NCI-H524 treated with DMSO at 0.1 percent for 48 hours (cell line): ENCODE measurements at regions not wholly inside any gene's neighbourhood (a gene's known extent, or its start where the extent isn't known, plus 50 kb on each side); places are given as distances from the start of the nearest gene placed in this dataset.
"Not testable (repeated sequence)": the region's sequence is repeated elsewhere in the genome, so short reads cannot be mapped to it uniquely, and the experiment has no call there.

ENCODE experiments used
- DNase-seq: peaks from one replicate; lab custom pipeline; 2025; lab: John Stamatoyannopoulos, UW

DNA sequence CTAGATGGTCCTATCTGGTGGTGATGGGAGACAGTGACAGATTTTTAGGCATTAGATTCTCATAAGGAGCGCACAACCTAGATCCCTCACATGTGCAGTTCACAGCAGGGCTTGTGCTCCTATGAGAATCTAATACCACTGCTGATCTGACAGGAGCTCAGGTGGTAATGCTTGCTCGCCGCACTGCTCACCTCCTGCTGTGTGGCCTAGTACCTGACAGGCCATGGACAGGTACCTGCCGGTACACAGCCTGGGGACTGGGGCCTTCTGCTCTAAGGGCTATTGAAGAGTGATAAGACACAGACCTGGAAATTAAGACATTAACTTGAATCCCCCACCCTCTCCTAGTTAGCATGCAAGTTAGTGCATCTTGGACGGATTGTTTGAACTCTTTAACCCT, 64.4 kb downstream of the KLRB1 start:
- not testable (repeated sequence) for DNase-seq

DNA sequence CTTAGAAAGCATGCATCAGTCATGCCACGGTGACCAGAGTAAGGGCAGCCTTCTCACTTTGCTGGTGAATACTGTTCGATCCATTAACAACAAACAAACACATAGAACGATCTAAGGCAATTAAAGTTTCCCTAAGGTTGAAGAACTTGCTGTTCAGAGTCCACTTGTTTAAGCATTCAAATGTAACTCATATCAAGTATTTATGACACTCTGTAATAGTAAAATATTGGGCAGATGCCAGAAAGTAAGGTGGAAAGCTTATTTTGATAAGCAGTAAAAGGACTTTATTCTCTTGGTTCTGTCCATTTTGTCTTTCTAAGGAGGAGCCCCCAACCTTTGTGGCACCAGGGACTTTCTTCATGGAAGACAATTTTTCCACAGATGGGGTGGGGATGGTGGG, 64.9 kb downstream of the KLRB1 start:
- DNase-seq = not testable (repeated sequence)

DNA sequence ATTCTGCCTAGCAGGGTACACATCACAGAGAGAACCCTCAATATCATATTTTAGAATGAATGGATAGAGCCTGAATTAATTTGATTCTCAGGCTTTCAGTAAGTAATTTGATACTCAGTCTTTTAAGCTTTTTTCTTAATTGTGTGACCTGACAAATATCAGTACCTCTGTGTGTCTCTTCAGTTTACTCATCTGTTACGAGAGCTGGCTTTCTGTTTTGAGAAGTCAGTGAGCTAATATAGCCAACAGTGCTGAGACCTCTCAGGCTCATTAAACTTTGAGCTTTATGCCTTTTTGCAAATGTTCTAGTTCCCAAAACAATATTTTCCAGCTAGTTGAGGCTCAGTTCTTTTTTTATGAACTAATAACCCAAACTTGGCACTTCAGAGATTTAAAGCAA, 91.8 kb downstream of the KLRB1 start:
- not testable (repeated sequence) for DNase-seq

GRCh38 chr12:9512695-9513094, 95.0 kb downstream of the KLRB1 start:
- DNase-seq = not testable (repeated sequence)

DNA sequence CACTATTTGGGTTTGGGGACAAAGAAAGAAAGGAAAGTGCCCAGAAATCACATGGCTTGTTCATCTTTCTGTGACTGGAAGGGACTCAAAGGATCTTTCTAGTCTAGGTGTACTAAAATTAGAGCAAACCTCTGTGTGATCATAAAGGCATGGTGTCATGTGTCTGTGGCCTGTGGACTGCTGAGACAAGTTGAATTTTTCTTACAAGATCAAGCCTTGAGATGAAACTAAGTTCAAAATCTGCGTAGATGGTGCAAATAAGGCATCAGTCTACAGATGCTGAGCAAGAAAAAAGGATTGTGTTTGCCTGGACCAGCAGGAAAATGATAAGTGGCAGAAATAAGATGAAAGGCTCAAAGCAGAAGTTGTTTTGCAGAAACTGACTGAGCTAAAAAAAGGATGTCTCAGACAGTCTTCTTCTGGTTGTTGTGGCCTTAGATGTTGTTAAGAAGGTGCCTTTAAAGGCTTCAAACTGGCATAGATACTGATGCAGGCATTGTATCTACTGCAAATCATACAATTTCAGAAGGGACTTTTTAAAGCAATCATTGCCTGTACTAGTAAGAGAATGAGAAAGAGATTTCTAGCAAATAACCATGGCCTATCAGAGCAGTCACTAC, 97.2 kb downstream of the KLRB1 start:
- not testable (repeated sequence) for DNase-seq

DNA sequence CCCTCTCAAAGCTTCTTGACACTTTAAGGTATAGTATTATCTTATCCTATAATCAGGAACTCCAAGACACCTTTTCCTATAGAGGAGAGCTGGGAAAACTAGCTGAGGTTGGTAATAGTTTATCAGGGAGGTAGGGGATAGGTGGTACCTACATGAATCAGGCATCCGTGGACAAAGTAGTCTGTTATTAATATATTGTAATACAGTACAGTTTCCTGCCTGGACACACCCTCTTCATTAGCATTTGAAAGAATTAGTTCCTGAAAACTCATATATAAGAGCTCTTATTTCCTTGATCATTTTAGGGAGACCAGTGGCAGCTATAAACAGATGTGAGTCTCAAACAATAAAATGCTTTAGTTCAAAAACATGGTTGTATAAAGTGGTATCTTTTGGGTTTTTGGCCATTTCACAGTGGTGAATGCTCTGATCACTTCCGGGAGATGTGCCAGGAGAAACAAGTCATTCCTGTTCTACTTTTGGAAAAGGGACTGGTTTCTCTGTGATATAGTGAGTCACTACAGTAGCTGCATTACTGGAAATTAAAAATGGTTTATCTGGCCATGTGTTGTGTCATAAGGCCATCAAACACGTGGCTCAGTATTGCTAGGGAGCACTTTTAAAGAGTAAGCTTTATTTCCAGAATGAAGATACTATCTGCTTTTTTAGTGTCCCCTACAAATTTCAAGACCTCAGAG, 98.1 kb downstream of the KLRB1 start:
- DNase-seq = no peak

DNA sequence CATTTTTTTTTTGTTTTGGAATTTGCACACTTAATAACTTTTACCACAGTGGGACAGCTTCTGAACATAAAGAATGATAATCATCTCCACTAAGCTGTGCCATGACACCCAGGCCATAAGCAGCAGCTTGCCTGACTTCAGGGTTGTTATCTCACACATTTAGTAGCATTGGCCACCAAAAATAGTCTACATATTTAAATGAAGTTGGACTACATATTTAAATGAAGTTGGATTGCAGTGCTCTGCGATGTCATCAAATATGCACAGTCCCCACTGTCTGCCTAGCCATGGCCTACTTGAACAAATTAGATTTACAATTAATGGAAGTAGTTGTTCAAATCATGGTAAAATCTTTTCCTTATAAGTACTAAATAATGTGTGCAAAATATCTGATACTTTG, 101.0 kb downstream of the KLRB1 start:
- no peak for DNase-seq

GRCh38 chr12:9503384-9503783, 104.3 kb downstream of the KLRB1 start:
- not testable (repeated sequence) for DNase-seq

DNA sequence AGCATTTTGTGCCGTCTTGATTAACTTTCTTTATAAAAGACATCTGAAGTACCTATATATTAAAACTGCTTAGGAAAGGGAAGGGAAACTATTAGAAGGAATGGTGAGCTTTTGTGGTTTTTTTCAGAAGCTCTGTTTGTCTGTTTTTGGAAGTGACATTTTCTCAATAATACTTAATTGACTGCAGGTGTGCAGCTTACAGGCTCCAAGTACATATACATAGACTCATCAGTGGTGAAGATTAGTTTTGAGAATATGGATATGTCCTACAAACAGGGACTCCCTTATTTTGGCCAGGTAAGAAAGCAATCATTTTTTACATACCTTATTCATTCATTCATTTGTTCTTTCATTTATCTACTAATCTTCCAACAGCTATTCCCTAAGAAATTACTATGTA, 104.9 kb downstream of the KLRB1 start:
- DNase-seq = not testable (repeated sequence)

- DNase-seq = not testable (repeated sequence)
Observed at GRCh38 chr12:9493325-9493724, 114.4 kb downstream of the KLRB1 start.

DNA sequence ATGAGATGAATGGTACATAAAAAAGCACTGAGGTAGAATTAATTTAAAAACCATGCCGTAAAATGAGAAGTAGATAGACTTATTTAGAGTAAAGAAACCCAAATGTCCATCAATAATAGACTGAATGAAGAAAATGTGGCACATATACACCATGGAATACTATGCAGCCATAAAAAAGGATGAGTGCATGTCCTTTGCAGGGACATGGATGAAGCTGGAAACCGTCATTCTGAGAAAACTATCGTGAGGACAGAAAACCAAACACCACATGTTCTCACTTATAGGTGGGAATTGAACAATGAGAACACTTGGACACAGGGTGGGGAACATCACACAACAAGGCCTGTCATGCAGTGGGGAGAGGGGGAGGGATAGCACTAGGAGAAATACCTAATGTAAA, 126.4 kb downstream of the KLRB1 start:
- not testable (repeated sequence) for DNase-seq

DNA sequence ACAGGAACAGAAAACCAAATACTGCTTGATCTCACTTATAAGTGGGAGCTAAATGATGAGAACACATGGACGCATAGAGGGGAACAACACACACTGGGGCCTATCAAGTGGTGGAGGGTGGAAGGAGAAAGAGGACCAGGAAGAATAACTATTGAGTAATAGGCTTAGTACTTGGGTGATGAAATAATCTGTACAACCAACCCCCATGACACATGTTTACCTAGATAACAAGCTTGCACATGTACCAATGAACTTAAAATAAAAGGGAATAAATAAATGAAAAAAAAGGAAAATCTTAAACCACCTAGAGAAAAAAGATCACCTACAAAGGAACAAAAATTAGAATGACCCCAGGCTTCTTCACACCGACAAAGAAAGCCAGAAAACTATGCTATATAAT, 133.5 kb downstream of the KLRB1 start:
- not testable (repeated sequence) for DNase-seq

- DNase-seq = not testable (repeated sequence)
Observed at GRCh38 chr12:9473638-9474037, 134.1 kb downstream of the KLRB1 start.

GRCh38 chr12:9471501-9471900, 136.2 kb downstream of the KLRB1 start:
- DNase-seq = not testable (repeated sequence)

DNA sequence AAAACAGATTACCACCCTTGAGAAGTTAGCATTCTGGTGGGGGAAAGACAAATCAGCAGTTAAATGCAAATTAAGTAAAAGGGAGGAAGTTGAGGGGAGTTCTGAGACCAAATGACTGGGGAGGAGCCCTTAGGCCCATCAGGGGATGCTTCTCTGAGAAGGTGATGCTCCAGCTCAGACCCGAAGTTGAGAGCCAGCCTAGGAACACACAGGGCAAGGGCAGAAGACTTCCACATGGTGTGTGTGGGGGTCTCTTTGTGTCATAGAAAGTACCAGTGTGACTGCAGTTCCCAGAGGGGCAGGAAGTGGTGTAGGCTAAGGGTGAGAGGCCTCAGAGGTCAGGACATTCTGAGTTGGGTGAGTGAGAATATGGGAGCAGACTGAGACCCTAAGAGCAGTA, 137.3 kb downstream of the KLRB1 start:
- DNase-seq = not testable (repeated sequence)

DNA sequence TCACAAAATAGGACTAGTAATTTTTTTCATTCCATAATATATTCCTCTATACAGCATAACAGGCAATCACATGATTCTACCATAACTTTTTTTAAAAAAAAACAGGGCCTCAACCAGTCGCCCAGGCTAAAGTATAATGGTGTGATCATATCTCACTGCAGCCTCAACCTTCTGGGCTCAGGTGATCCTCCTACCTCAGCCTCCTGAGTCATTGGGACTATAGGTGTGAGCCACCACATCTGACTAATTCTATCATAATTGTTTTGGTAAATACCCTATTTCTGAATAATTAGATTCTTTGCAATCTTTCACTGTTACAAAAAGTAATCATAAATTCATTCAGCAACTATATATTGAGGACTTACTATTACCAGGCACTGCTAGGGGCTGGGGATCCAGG, 137.8 kb downstream of the KLRB1 start:
- not testable (repeated sequence) for DNase-seq

GRCh38 chr12:9469463-9469862, 138.3 kb downstream of the KLRB1 start:
- DNase-seq = not testable (repeated sequence)

- not testable (repeated sequence) for DNase-seq
Observed at GRCh38 chr12:9468998-9469397, 138.7 kb downstream of the KLRB1 start.

GRCh38 chr12:9468144-9468543, 139.6 kb downstream of the KLRB1 start:
- DNase-seq = not testable (repeated sequence)

DNA sequence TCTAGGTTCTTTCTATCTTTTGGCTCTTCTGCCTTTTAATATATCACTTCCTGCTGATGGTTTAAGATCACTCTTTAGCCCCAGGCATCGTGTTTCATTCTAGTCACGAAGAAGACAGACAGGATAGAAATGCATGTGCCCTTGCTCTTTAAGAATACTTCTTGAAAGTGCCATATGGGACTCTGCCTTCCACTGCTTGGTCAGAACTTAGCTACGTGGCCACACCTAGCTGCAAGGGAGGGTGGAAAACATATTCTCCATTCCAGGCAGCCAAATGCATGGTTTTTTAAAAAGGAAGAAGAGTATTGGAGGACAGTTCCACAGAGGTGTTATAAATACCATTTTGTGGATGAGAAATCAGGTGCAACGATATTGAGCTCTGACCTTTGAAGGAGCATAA, 143.3 kb downstream of the KLRB1 start:
- no peak for DNase-seq

- not testable (repeated sequence) for DNase-seq
Observed at GRCh38 chr12:9455516-9455915, 152.2 kb downstream of the KLRB1 start.

DNA sequence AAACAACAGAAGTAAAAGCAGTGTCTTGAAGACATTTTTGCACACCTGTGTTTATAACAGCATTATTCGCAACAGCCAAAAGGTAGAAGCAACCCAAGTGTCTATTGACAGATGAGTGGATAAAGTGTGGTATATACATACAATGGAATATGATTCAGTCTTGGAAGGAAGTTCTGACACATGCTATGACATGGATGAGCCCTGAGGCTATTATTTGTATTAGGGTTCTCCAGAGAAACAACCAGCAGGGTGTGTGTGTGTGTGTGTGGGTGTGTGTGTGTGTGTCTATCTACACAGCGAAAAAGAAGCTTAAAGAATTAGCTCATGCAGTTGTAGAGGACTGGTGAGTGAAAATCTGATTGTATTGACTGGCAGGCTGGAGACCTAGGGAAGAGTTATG, 153.7 kb downstream of the KLRB1 start:
- DNase-seq = not testable (repeated sequence)

GRCh38 chr12:9450127-9450567, 157.6 kb downstream of the KLRB1 start:
- DNase-seq = not testable (repeated sequence)
